Ureter (tissue), 1 donor: ENCODE measurements at regions not wholly inside any gene's neighbourhood (a gene's known extent, or its start where the extent isn't known, plus 50 kb on each side); places are given as distances from the start of the nearest gene placed in this dataset.

Experiments used
- DNase-seq: peaks from one replicate; pipeline ENCODE4 v3.0.0-alpha.2; 2020; ENCODE audit warnings: low spot score
- donor health status: DM: yes; HTN: yes; CAD: no.

DNA sequence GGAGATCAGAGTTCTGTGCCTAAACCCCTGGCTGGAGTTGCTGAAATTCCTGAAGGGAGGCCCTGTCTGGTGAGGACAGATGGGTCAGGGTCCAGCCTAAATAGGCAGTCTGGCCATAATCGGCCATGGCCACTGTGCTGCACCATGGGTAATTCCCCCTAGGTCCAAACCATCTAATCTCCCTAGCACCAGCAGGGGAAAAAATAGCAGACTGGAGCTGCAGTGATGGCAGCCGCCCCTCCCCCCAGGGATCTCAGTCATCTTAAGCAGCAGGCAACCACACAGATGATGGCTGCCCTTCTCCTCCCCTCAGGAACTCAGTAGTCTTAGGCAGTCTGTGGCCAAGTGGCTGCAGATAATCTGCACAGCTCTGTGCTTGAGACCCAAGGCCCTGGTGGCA lies 68.4 kb upstream of the CD96 start:
- no peak for DNase-seq

DNA sequence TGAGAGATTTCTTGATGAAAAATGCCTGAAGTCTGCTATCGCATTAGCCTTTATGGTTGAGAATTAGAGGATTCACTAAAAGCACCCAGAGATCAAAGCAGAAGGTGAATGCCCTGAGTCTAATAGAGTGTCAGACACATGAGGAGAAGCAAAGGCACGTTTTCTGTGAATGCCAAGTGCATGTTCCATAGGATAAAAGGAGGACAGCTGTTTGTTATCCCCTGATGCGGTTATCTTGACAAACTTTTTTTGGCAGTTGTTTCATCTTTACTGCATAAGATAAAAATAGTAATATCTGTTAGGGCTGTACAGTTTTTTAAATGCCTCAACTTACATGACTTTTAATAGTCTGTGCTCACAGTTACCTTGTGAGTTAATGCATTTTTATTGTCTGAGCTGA lies 65.3 kb upstream of the CD96 start:
- DNase-seq: no peak

DNA sequence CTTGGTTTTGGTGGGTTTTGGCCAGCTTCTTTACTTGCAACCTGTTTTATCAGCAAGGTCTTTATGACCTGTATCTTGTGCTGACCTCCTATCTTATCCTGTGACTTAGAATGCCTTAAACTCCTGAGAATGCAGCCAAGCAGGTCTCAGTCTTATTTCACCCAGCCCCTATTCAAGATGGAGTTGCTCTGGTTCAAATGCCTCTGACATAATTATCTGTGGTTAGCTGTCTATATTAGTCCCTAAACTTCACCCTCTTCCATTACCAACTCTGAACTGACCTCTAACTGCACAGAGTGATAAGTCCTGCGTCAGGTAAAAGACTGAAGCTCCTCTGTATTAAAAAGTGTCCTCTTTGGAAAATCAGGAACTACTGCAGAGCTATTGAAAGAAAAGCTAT lies 61.9 kb upstream of the CD96 start:
- DNase-seq: no peak

DNA sequence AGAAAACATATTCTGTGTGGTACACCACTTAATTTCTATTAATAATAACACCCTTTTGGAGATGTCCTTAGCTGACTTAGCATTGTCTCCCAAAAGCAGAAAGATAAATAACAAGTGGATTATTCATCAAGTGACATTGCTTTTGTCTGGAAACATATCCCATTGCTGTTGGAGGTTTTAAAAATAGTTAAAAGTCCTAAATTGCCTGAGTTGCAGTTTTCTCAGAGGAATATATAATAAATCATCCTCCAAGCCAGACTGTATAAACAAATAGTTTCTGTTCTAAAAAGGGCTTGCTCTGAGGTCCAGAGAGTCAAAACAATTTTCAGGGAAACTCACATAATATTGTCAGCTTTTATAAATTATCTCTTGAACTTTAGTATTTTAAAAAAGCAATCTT lies 60.4 kb upstream of the CD96 start:
- DNase-seq: no peak

DNA sequence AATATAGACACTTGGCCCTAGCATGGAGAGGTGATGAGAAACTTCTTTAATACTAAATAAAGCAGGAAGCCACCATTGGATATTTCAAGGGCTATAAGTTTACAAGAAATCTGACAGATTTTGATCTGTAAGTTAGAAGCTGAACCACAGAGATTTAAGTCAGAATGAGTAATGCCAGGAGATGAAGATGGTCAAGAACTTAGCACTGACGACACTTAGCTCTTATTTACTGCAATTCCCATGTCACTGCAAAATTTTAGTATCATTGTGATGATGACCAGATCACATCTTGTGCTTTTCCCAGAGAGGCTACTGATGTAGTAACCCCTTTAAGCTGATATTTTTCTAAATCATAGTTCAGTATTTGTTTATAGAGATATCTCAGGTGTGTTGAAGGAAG lies 59.4 kb upstream of the CD96 start:
- no peak for DNase-seq

DNA sequence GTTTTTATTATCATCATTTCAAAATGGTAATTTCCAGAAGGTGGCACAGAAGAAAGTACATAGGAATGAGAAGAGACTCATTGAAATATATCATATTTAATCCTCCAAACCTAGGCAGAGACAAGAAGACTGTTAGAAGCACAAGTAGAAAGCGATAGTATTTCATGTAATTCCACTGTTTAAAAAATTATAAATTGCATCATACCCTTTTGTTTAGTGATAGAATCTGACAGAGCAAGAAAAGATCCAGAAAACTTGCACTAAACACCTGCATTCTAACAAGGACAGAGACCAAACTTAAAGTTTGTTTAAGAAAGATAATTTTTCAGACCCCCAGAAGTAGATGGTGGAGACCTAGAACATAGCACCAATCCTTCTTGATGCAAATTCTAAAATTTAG lies 56.9 kb upstream of the CD96 start:
- DNase-seq: no peak
